CD1c-positive myeloid dendritic cell (primary cell): ENCODE measurements at regions not wholly inside any gene's neighbourhood (a gene's known extent, or its start where the extent isn't known, plus 50 kb on each side); places are given as distances from the start of the nearest gene placed in this dataset.
"Not testable (repeated sequence)": the region's sequence is repeated elsewhere in the genome, so short reads cannot be mapped to it uniquely, and the experiment has no call there.

Experiments
- DNase-seq: peaks from one replicate; pipeline ENCODE4 v3.0.0-alpha.2; 2016; ENCODE audit errors: extremely low spot score

DNA sequence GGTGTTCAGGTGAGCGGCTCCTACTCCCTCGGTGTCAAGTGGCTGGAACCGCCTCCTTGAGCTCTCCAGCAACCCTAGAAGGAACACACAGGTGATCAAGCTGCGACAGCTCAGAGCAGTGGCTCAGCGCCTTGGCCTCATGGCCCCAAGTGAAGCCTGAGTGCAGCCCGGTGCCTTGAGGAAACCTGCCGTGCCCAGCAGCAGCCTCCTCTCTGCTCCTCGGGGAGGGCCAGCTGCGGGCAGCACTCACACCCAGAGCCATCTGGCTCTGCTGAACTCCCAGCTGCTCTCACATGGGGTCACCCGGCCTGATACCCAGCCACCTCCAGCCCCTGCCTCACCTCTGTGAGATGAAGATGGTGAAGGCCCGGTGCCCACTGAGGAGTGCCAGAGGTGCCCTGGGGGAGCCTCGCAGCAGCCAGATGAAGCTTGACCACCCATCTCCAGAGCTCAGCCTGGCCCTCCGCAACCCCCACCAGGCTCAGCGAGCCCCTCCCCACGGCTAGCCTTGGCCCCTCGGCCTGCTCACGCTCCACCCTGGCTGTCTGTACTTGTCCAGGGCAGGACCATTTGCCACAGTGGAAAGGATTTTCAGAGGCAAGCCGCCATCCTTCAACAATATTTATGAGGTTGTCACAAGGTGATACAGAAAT lies 70.6 kb upstream of the RAB6C start:
- DNase-seq, result no peak

DNA sequence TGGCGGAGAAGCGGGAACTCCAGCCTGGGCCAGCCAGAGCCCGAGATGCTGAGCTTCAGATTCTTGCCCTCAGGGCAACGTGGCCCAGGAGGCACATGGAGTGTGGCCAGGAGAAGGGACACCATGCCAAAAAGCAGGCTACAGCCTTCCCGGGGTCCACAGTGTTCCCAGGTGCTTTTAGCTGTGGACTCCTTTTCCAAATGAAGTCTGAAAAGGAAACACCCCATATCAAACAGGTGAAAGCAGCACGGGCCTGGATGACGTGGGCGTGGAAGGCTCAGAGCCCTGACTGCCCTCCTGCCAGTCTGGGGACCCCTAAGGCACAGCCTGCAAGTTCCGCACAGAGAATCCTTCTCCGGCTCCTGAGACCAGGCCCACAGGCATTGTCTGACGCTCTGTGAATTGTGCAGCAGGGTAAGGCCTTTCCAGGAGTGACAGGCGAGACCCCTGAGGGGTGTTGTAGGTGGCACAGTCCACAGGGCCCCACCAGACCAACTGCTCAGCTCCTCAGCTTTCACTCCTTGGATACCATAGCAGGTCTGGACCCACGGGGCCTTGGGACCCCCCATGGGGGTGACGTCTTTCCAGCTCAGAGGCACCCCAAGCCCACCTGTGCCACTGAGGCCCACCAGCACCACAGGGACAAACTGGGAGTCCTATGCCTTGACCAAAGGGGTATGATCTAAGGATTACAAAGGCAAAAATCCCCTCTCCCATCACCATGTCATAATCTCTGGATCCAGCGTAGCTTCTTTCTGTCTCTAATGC lies 69.6 kb upstream of the RAB6C start:
- no peak for DNase-seq

DNA sequence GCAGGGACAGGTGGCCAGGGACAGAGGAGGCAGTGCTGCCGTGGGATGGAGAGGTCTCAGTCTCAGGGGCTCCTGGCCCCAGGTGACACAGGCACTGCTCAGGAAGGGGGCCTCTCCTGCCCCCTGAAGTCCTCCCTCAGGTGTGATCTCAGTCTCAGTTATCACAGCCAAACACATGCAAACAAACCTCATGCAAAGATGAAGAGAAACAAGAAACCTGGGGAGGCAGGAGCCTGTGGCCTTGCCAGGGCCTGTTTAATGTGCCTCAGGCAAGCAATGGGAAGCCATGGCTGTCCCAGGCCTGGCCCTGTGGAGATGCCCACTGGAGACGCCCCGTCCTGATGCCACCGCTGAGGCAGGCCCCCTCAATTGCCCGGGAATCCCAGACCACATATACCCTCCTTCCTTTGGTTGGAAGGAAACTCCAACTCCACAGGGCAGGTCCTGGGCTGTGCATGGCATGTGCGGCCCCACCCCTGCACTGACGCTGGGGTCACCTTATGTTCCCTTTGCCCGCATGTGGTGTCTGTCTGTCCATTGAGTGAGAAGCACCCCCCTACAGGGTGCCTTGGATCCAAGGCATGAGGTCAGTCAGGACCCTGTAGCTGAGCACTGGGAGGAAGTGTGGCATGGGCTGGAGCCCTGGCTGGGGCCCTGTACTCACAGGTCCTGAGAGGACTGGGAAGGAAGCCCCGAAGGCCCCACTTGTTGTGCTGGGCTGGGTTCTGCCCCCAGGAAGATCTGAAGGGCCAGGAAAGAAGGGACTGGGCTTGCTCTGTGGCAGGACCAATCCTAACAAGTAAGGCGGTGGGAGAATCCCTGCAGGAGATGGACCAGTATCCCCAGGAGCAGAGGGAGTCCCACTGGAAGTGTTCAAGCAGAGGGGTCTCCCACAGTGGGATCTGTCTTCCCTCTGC lies 68.8 kb upstream of the RAB6C start:
- no peak for DNase-seq

DNA sequence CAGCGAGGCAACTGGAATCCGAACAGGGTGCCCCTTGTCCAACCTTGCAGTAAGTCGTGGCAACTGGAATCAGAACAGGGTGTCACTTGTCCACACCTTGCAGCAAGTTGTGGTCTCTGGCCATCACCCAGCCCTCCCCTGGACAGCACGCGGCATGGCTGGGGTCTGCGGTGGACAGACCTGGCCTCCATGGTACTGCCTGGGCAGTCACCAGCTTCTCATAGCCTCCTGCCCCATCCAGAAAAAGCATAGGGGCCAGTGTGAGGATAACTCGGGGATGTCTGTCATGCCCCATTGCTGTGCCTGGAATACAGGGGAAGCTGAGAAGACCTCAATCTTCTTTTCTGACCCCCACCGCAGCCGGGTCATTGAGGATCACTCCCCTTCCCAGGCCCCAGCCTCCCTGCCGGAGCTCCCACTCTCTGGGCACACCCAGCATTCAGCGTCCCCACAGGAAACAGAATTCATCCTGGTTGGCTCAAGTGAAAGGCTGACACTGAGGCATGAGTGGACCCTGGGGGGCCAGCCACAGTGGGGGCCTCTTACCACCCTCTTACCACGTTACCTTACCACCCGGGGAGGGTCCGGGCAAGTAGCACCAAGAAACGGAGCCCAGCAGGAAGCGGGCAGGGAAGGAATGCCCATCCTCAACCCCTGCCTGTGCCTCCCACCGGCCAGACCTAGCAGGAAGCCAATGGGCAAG lies 68.0 kb upstream of the RAB6C start:
- no peak for DNase-seq

DNA sequence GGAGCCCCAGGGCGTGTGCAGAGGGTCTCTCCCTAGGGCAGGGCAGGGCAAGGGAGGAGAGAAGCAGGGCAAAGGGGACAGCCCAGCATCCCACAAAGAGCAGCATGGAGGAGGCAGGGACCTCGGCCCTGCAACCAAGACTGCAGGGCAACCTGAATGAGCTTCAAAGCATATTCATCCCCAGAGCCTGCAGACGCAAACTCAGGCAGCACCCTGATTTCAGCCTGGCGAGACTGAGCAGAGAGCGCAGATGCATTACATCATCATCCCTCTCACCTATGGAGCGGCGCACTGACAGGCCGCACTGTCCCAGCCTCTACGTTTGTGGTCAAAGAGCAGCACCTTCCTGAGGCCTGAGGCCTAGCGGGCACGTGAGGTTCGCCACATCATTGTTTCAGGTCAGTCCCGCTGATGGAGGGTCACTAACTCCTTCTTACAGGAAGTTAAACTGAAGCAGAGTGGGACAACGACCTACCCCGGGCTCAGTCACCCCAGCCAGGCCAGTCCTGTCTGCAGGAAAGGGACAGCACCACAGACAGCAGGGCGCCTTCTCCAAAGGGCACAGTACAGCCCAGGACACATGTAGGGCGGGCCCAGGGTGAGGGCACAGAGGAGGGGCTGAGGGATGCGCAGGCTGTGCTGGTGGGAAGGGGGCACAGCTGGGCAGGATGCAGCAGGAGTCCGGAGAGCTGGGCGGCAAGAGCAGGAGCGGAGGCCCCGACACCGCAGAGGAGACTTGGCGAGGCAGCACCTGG lies 67.2 kb upstream of the RAB6C start:
- no peak for DNase-seq

DNA sequence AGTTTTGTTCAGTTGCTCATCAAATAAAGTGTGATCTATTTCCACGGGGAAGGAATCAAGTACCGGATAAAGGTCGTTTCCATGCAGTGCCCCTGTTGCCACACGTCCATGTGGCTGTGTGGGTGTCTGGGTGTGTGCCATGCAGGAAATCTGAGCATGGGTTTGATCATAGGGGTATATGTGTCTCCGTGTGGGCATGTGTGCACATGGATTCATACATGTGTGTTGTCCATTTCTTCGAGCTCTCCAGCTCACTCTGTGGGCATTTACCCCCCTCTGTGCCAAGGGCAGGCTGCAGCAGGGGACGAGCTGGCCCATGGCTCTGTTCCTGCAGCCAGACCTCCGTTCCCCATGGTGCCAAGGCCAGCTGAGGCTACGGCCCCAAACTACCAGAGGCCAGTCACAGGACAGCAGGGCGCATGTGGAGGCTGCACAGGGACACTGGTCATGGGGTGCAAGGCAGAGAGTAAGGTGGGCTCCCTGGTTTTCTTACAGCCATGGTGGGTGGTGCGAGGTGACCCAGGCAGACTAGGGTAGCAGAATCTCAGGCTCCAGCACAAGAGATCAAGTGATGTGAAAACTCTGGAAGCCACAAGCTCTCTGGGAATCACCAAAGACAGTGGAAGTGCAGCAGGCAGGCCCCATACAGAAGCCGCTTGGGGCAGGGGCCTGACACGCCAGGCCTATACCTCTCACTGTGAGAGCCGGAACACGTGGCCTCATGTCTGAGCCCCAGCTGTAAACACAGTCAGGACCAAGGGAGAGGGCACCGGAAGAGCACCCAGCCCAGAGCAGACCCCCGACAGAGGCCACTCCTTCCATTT lies 66.4 kb upstream of the RAB6C start:
- no peak for DNase-seq

DNA sequence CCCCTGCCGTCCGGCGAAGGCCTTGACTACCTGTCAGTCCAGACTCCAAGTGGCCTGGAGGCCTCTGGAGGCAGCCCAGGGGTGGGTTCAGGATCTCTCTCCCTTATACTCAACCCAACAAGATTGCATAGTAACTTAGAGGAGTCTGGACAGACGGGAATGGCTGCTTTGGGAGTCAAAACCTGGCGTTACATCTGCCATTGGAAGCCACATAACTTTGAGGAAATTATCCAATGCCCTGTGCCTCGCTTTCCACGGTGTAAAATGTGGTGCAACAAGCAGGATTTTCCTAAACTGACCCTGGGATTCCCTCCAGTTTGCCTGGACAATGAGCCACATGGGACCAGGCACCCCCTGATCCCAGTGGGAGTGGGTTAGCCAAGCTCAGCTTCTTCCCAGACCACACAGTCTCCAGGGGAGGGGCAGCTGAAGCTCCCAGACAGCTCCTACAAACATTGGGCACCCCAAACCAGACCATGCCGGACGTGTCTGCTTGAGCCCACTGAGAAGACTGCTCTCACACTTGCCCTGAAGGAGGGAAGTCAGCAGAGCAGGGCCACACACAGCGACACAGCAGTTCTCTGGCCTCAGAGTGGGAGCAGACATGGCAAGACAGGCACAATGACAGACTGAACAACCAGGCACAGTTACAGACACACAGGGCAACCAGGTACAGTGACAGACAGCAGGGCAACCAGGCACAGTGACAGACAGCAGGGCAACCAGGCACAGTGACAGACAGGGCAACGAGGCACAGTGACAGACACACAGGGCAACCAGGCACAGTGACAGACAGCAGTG lies 65.6 kb upstream of the RAB6C start:
- no peak for DNase-seq

DNA sequence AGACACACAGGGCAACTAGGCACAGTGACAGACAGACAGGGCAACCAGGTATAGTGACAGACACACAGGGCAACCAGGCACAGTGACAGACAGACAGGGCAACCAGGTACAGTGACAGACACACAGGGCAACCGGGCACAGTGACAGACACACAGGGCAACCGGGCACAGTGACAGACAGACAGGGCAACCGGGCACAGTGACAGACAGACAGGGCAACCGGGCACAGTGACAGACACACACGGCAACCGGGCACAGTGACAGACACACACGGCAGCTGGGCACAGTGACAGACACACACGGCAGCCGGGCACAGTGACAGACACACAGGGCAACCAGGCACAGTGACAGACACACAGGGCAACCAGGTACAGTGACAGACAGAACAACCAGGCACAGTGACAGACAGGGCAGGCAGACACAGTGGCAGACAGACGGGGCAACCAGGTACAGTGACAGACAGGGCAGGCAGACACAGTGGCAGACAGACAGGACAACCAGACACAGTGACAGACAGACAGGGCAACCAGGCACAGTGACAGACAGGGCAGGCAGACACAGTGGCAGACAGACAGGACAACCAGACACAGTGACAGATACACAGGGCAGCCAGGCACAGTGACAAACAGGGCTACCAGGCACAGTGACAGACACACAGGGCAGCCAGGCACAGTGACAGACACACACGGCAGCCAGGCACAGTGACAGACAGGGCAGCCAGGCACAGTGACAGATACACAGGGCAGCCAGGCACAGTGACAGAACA lies 64.7 kb upstream of the RAB6C start:
- no peak for DNase-seq

DNA sequence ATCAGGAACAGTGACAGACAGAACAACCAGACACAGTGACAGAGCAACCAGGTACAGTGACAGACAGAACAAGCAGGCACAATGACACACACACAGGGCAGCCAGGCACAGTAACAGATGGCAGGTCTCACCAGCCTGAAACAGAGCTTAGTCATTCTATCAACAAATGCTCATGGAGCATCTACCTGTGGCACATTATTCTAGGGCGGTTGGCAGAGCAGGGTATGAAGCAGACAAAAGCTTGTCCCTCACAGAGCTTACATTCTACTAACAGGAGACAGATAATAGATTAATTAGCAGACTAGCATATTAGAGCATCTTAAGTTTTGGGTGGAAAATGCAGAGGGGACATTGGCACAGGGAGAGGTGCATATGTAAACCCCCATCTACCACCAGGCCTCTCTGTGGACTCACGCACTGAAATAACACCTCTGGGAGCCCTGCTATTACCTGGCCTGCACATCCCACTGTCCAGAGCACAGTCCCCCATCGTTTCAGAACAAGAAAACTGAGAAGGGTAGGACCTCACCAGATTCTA lies 64.1 kb upstream of the RAB6C start:
- no peak for DNase-seq

DNA sequence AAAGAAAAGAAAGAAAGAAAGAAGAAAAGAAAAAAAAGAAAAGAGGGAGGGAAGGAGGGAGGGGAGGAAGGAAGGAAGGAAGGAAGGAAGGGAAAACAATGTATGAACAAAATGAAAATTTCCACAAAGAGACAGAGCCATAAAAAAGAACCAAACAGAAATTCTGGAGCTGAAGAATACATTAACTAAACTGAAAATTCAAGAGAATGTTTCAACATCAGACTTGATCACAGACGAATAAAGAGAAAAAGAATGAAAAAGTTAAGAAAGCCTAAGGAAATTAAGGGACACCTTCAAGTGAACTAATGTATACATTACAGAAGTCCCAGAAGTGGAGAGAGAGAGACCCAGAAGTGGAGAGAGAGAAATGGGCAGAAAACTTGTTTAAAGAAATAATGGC lies 60.9 kb upstream of the RAB6C start:
- DNase-seq, result no peak

DNA sequence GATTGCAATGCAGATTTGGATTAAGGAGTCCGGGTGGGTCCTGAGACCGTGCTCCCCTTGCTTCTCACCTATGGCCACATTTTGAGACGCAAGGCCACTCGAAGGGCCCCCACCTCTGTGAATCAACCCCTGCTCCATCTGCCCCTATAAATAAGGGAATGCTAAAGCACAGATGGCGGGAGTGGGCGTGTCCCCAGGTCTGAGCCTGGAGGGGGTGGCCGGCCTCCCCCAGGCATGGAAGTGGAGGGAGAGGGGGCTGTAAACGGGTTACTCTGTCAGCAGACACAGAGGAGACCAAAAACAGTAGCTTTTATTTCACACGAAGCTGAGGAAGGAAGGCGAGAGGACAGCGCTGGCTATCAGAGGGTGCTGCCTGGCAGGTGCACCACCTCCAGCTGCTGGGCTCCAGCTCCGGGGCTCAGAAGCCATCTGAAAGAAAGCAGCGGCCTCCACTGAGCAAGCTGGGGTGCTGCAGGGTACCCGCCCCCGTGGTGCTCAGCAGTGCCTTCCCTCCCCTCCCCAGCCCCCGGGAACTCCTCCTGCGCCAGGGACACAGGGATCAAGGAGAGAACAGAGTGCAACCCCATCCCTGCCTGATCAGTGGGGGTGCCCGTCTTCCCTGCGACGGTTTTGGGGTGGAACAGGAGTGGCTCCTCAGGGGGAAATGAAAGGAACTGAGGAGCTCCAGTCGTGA lies 56.7 kb upstream of the RAB6C start:
- no peak for DNase-seq

DNA sequence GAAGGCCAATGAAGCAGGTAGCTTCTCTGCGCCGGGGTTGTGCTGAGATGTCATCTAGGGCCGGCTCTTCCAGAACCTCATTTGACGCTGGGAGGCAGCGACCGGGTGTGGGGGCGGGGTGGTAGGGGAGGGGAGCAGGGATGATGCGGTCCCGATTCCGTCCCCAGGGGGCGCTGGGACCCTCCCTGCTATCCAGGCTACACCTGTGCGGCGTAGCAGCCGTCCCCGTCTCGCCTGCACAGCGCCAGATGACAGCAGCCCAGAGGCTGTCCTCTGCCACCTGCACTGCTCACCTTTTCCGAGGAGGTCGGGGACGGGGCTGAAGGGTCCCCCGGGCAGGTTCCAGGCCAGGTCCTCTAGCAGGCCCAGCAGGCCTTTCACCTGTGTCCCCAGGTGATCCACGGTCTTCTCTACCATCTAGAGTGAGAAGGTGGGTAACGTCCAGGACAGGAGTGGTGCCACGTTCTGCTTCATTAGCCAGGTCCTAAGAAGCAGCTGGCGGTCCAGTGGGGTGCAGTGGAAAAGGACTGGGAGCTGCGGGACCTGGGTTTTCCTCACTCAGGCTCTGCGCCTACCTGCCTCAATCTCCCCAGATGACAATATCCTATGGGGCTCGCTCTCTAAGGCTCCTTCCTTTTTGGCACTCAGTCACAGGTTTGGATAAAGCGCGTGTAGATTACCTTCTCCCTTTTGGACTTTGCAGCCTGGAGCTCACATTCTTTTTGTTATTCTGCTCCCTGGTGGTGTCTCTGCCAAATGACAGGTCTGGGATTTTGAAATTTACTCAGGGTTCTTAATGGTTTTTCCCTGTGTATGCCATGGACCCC lies 56.0 kb upstream of the RAB6C start:
- peak; percentile 27 for DNase-seq

DNA sequence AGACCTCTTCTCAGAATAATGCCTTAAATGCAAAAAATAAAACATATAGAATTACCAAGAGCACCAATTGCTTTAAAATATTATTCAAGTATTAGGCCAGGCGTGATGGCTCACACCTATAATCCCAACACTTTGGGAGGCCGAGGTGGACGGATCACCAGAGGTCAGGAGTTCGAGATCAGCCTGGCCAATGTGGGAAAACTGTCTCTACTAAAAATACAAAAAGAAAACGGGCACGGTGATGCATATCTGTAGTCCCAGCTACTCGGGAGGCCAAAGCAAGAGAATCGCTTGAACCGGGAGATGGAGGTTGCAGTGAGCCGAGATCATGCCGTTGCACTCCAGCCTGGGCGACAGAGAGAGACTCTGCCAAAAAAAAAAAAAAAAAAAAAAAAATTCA lies 55.4 kb upstream of the RAB6C start:
- not testable (repeated sequence) for DNase-seq

DNA sequence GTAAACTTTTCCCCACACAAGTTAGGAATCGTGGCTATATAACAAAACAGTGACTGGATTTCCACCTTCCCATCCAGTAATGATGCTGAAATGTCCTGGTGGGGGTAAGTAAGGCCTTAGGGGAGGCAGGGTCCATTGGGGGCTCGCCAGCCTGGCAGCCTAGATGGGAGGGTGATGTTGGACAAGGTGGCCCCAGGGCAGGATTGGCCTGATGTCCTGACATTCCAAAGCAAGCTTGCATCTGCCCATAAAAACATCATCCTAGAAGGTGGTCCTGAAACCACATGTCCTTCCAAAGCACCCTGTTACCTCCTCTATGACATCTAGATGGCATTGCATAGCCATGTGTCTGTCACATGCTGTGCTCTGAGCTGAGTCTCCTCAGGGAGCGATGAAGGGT lies 54.1 kb upstream of the RAB6C start:
- no peak for DNase-seq

DNA sequence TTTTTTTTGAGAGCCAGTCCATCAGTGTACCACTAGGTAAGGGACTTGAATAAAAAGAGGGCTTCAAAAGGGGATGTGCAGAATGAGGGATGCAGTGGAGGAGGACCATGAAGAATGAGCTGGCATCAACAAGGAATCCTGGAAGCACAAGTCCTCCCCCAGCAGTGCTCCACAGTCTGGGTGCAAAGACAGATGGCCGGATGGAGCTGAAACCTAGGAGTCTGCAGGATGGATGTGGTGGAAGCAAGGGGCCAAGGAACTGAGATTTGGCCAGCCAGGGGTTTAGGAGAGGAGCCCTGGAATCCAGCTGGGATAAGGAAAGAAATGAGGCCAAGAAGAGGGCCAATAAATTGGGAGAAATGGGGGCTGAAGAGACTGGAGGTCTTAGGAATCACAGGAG lies 51.8 kb upstream of the RAB6C start:
- DNase-seq, result no peak

DNA sequence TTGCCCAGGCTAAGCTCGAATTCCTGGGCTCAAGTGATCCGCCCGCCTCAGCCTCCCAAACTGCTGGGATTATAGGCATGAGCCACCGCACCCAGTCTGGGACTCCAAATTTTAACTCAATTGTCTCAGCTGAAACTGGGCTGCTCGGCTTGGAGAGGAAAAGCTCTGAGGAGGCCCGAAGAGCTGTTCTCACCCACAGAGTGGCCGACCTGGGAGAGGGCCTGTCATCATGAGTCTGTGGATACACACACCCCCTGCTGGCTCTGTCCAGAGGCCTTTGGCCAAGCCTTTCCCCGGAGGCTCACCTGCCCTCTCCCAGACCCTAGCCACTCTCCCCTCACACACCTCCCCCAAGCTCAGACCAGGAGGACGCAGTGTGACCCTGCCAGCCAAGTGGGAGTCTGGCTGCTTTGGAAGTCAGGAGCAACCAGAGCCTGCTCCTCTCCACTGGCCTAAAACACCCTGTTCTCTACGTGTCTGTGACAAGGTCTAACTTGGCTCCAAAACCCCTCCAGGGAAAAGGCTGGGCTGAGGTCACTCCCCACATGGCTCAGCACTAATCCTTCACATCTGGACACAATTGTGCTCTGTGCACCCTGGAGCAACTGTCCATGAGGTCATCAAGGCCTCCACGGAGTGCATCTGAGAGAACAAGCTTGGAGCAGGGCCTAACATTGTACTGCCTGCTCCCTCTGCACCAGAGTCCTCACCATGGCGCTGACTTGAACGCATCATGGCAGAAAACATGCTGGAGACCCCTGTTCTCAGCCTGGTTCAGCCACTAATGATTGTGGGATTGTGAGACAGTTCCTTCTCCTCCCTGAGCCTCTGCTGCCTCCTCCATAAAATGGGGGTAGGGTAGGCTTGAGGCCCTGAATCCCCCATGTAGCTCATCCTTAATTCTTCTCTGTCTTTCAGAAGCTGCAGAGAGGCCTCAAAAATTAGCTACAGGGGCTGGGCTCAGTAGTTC lies 49.9 kb upstream of the RAB6C start:
- DNase-seq, result no peak
